Gastroesophageal sphincter (tissue), 3 donors: ENCODE measurements at regions not wholly inside any gene's neighbourhood (a gene's known extent, or its start where the extent isn't known, plus 50 kb on each side); places are given as distances from the start of the nearest gene placed in this dataset.

ENCODE experiments used
- EP300 ChIP-seq: sonication (generic); formaldehyde crosslinking; IDR thresholded peaks from one replicate; pipeline ENCODE4 v1.6.1; 2017; ENCODE audit warnings: antibody characterized with exemption, mild to moderate bottlenecking
- POLR2A ChIP-seq, 2 donors: fragments of 450-650 bp; IDR thresholded peaks; one replicate each; pipeline ENCODE4 v1.6.1; 2017; ENCODE audit warnings: antibody characterized with exemption in 2 of 2, mild to moderate bottlenecking in 2 of 2, moderate library complexity in 1 of 2
- TF ChIP-seq, protein P1 (sequence below), 4 experiments: fragments of 200-600 bp in 2 of 4; fragments of 450-650 bp in 2 of 4; sonication (generic) in 1 of 4; IDR thresholded peaks; one replicate each; pipeline ENCODE4 v1.5.1; 2017 to 2019; ENCODE audit warnings: antibody characterized with exemption in 4 of 4, mild to moderate bottlenecking in 2 of 4, moderate library complexity in 2 of 4

DNA sequence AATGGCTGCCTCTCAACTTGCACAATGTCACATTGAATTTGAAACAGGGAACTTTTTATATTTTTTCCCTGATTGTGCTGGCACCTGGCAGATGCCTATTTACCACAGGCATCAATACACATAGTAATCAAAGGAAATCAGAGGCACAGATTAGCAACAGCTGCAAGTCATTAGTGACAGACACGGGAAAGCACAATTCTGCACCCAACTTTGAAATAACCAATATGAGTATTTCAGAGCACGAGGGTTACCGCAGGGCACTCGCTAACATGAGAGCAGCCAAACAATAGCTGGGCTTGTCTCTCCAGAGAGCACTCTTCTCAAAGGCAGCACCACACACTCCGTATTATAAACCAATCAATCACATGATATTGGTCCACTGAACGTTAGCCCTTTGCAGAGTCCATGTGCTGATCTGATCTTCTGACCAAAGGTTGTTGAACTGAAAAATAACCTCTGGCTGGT is 149.5 kb downstream of the RNF144B start:
- TF ChIP-seq, protein P1, sequence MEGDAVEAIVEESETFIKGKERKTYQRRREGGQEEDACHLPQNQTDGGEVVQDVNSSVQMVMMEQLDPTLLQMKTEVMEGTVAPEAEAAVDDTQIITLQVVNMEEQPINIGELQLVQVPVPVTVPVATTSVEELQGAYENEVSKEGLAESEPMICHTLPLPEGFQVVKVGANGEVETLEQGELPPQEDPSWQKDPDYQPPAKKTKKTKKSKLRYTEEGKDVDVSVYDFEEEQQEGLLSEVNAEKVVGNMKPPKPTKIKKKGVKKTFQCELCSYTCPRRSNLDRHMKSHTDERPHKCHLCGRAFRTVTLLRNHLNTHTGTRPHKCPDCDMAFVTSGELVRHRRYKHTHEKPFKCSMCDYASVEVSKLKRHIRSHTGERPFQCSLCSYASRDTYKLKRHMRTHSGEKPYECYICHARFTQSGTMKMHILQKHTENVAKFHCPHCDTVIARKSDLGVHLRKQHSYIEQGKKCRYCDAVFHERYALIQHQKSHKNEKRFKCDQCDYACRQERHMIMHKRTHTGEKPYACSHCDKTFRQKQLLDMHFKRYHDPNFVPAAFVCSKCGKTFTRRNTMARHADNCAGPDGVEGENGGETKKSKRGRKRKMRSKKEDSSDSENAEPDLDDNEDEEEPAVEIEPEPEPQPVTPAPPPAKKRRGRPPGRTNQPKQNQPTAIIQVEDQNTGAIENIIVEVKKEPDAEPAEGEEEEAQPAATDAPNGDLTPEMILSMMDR (IDR thresholded peaks at IDR 0.05), result no peak
- no peak for TF ChIP-seq POLR2A (IDR thresholded peaks at IDR 0.05)
- TF ChIP-seq EP300, result no peak
